ENCODE measurements at regions not wholly inside any gene's neighbourhood (a gene's known extent, or its start where the extent isn't known, plus 50 kb on each side); places are given as distances from the start of the nearest gene placed in this dataset.

- H3K4me3 Mint-ChIP-seq = no peak overlapping the region
- no peak for DNase-seq
- no peaks in the 10 kb centered on the region for H3K4me1 Mint-ChIP-seq (ENCODE audit: low read depth)
- peaks cover under 1% of the 10 kb centered on the region; the same call in 1 of the 2 replicates for H3K36me3 Mint-ChIP-seq (ENCODE audit: low read depth)
- TF ChIP-seq CTCF (IDR thresholded peaks at IDR 0.05) = no peak
- peaks cover 45% of the 10 kb centered on the region for H3K9me3 Mint-ChIP-seq
- no peaks in the 10 kb centered on the region for H3K27me3 Mint-ChIP-seq (ENCODE audit: insufficient read depth)
- H3K27ac Mint-ChIP-seq = no peak overlapping the region
Measured at GRCh38 chr17:54524501-54524900, 376.2 kb upstream of the TOM1L1 start.

- H3K27me3 Mint-ChIP-seq (ENCODE audit: insufficient read depth) = no peaks in the 10 kb centered on the region
- no peak overlapping the region for H3K4me3 Mint-ChIP-seq
- no peaks in the 10 kb centered on the region for H3K36me3 Mint-ChIP-seq (ENCODE audit: low read depth)
- H3K4me1 Mint-ChIP-seq (ENCODE audit: low read depth) = no peaks in the 10 kb centered on the region
- H3K27ac Mint-ChIP-seq = no peak overlapping the region
- no peak for DNase-seq
- no peak for TF ChIP-seq CTCF (IDR thresholded peaks at IDR 0.05)
- peaks cover 39% of the 10 kb centered on the region for H3K9me3 Mint-ChIP-seq
Measured at GRCh38 chr17:54527941-54528340, 372.7 kb upstream of the TOM1L1 start.

GRCh38 chr17:54530398-54530797 lies 370.3 kb upstream of the TOM1L1 start:
- H3K36me3 Mint-ChIP-seq (ENCODE audit: low read depth) = no peaks in the 10 kb centered on the region
- no peak overlapping the region for H3K27ac Mint-ChIP-seq
- no peak for DNase-seq
- no peak overlapping the region for H3K4me3 Mint-ChIP-seq
- H3K4me1 Mint-ChIP-seq (ENCODE audit: low read depth) = no peaks in the 10 kb centered on the region
- no peak for TF ChIP-seq CTCF (IDR thresholded peaks at IDR 0.05)
- H3K9me3 Mint-ChIP-seq = peaks cover 25% of the 10 kb centered on the region
- no peaks in the 10 kb centered on the region for H3K27me3 Mint-ChIP-seq (ENCODE audit: insufficient read depth)

- Mint-ChIP-seq H3K4me3 (no peak overlapping the region), H3K4me1 (ENCODE audit: low read depth) (no peaks in the 10 kb centered on the region), H3K36me3 (ENCODE audit: low read depth) (no peaks in the 10 kb centered on the region), H3K9me3 (peaks cover 46% of the 10 kb centered on the region), H3K27ac (no peak overlapping the region), H3K27me3 (ENCODE audit: insufficient read depth) (no peaks in the 10 kb centered on the region; the same call in 1 of the 2 replicates)
- TF ChIP-seq CTCF (IDR thresholded peaks at IDR 0.05) = no peak
- no peak for DNase-seq
Measured at GRCh38 chr17:54536306-54536705, 364.3 kb upstream of the TOM1L1 start.

GRCh38 chr17:54537656-54538055 lies 363.0 kb upstream of the TOM1L1 start:
- Mint-ChIP-seq H3K9me3 (peaks cover 55% of the 10 kb centered on the region), H3K4me1 (ENCODE audit: low read depth) (no peaks in the 10 kb centered on the region), H3K36me3 (ENCODE audit: low read depth) (no peaks in the 10 kb centered on the region), H3K27ac (no peak overlapping the region), H3K27me3 (ENCODE audit: insufficient read depth) (no peaks in the 10 kb centered on the region; the same call in 1 of the 2 replicates), H3K4me3 (no peak overlapping the region)
- DNase-seq = no peak
- TF ChIP-seq CTCF (IDR thresholded peaks at IDR 0.05) = no peak

GRCh38 chr17:54544249-54544648 lies 356.4 kb upstream of the TOM1L1 start:
- no peak for TF ChIP-seq CTCF (IDR thresholded peaks at IDR 0.05)
- H3K27me3 Mint-ChIP-seq (ENCODE audit: insufficient read depth) = no peaks in the 10 kb centered on the region
- H3K36me3 Mint-ChIP-seq (ENCODE audit: low read depth) = no peaks in the 10 kb centered on the region
- H3K4me3 Mint-ChIP-seq = no peak overlapping the region
- no peaks in the 10 kb centered on the region for H3K4me1 Mint-ChIP-seq (ENCODE audit: low read depth)
- DNase-seq = no peak
- H3K9me3 Mint-ChIP-seq = peaks cover 59% of the 10 kb centered on the region
- H3K27ac Mint-ChIP-seq = no peak overlapping the region
